NCI-H2196 treated with DMSO at 0.1 percent for 48 hours (cell line): ENCODE measurements at regions not wholly inside any gene's neighbourhood (a gene's known extent, or its start where the extent isn't known, plus 50 kb on each side); places are given as distances from the start of the nearest gene placed in this dataset.
"Not testable (repeated sequence)": the region's sequence is repeated elsewhere in the genome, so short reads cannot be mapped to it uniquely, and the experiment has no call there.

ENCODE experiments used
- DNase-seq: peaks from one replicate; lab custom pipeline; 2025; ENCODE audit not compliant: unreplicated experiment; lab: John Stamatoyannopoulos, UW

GRCh38 chr16:65621640-65622039, 499.8 kb upstream of the CDH11 start:
- DNase-seq, result no peak

DNA sequence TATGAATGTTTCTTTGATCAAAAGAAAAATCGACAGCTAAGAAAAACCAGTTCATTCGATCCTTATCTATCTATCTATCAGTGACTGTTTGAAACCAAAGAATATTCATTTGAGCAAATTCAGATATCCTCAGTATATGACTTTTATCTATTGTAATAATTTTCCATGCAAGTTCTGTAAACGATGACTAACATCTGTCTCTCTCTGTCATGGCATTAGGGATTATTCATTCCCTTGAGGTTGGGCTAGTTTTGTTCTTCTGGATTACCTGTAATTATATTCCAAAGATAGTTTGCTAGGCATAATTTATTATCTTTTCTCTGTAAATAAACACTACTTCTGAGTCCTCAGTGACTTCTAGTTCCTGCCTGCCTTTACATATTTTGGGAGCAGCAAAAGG, 497.7 kb upstream of the CDH11 start:
- no peak for DNase-seq

DNA sequence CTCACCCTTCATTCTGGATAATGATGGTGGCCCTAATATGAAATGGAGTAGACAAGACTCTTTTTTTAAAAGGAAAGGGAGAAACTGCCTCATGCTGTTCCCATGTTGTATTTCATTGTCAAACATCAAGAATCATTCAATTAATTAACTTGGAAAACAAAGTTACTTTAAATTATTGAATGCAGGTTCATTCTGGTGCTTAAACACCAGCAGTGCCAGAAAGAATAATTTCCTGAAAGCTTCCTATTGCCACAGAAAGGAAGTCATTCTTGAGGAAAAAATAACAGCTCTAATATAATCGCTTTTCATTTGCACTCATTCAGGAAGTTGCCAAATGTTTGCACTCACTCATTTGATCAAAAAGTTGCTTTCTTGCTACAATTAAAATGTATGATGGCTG, 497.1 kb upstream of the CDH11 start:
- no peak for DNase-seq

DNA sequence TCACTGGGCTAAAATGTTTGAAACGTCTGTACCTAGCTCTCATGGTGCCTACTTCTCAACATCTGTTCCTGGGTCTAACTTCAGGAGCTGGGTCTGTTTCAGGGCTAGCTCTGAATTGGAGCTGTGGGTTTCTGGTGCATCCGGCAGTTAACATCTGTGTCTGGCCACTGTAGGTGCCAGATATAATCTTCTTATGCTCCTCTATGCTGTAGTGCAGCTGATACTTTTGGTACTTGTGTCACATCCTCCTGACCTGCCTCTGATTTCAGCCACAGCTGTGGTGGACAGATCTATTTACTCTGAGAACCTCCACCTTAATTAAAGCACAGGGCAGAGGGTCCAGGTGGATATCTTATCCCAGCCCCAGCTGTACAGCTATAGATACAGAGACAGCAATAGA, 496.5 kb upstream of the CDH11 start:
- DNase-seq, result no peak

DNA sequence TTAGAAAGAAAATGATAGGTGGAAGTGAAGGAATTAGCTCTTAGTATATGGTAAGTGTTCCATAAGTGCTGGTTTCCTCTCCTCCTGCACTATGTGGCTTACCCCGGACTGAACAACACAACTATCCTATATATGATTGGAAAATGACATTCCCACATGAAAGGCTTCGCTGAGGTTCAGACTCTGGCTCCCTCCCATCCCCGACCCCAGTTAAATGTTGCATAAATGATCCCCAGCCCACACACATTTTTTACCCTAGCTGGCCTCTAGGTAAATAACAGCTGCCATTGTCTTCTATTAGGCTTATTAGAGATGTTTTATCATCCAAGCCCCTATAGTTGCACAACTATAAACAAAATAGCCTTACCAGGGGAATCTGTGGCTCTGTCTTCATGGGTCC, 495.6 kb upstream of the CDH11 start:
- no peak for DNase-seq

GRCh38 chr16:65608455-65608854, 486.6 kb upstream of the CDH11 start:
- DNase-seq, result no peak

DNA sequence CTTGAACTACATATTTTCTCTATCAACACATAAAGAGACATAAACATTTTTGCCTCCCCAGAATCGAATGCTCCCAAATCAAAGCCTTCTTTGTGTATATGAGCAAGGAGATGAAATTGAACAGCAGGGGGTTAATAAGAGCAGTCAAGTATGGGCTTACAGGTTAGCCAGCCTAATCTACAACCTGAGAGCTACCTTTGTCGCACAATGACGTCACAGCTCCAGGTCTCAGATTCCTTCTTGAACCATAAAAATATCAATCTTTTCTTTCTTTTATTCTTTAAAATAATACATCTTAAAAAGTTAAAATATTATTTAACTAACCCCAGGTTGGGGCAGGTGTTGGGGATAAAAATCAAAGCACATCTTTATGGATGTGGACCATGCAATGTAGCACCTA, 482.9 kb upstream of the CDH11 start:
- DNase-seq, result no peak

GRCh38 chr16:65601781-65602180, 479.9 kb upstream of the CDH11 start:
- no peak for DNase-seq

GRCh38 chr16:65600629-65601028, 478.8 kb upstream of the CDH11 start:
- DNase-seq, result no peak

DNA sequence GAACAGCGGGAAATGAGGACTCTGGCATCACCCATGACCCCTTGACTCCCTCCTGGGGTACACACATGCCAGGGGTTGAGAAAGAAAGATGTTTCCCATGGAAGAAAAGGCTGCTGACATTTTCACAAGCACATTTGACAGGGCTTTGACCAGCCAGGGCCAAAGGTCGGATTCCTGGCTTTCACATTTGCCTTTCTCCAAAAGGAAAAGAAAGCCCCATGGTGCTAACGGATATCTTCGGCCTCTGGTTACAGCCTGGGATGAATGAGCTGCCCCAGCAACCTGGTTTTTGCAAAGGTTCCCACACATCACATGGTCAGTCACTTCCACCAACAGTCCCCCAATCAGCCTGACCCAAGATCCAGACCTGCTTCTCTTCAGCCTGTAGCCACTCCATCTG, 478.2 kb upstream of the CDH11 start:
- no peak for DNase-seq

GRCh38 chr16:65598621-65599020, 476.8 kb upstream of the CDH11 start:
- DNase-seq, result no peak

GRCh38 chr16:65583498-65583897, 461.6 kb upstream of the CDH11 start:
- DNase-seq, result no peak

DNA sequence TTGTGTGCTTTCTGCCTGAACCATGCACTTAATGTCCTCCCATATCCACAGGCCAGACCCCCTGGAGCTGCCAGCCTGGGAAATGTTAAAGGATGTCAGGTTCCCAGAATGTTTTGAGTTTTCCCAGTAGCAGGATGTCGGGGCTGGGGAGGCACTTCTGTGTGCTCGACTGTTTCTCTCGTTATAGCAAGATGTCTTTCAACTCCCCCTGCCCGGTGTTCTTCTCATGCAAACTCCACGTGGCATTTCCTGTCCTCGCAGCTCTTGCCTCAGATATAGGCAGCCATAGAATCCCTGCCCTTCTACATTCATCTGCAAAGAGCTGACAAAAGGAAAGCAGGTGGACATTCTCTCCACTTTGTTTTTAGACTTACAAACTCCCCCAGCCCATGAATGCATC, 457.2 kb upstream of the CDH11 start:
- DNase-seq, result no peak

GRCh38 chr16:65576631-65577030, 454.8 kb upstream of the CDH11 start:
- no peak for DNase-seq

DNA sequence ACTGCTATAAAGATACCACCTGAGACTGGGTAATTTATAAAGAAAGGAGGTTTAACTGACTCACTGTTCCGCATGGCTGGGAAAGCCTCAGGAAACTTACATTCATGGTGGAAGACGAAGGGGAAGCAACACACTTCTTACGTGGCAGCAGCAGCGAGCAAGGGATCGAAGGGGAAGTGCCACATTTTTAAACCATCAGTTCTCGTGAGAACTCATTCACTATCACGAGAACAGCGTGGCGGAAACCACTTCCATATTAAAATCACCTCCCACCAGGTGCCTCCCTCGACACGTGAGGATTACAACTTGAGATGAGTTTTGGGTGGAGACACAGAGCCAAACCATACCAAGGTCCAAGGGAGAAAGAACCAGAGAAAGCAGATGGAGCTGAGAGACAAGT, 454.3 kb upstream of the CDH11 start:
- DNase-seq, result no peak

DNA sequence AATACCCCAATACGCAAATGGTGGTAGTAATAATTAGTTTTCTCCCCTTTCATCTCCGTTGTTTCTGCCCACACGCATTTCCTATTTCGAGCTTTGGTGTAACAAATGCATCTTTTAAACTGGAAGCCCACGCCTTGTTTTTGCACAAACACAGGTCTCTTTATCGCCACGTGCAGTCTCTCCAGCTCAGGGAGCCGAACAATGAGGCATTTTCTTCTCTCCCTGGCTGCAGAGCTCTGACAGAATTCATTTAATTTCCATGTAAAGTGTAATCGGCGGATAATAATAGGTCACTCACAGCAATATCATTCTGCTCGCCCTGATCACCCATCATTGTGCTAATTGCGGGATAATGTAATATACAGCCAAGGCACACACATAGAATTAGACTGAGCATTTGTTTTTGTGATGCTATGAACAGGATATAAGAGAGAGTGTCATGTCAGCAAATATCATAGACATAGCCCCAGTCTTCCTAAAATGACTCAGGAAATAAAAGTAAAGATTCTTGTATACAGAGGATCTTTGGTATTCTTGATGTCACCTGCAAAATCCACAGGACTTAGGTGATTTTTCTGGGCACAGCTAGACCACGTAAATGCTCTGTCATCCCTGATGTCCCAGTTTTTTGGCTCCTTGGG, 452.6 kb upstream of the CDH11 start:
- no peak for DNase-seq

DNA sequence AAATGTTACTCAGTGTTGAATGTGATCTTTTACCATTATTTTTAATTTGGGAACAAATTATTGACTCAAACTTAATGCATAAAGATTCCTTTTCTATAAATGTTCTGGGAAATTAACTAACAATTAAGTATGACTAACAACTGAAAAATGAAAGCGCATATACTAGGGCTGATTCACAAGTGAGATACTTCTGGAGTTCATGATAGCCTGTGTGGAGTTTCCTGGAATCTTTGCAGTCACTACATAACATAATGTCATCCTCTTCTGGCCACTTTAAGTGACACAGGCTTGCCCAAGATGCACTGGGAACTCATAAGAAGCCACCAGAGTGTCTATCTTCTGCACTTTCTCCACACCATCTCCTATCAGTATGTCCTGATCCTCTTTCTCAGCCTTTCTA, 450.3 kb upstream of the CDH11 start:
- no peak for DNase-seq

DNA sequence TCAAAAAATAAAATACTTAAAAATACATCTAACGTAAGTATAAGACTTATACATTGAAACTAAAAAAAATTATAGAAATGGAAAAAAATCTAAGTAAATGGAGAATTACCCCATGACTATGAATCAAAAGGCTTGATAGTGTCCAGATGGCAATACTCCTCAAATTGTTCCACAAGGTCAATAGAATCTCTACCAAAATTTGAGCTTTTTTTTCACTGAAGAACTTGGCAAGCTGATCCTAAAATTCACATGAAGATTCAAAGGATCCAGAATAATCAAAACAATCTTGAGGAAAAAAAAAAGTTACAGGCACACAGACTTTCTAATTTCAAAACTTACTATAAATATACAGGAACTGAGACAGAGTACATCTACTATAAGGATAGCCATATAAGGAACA, 448.4 kb upstream of the CDH11 start:
- DNase-seq, result no peak

DNA sequence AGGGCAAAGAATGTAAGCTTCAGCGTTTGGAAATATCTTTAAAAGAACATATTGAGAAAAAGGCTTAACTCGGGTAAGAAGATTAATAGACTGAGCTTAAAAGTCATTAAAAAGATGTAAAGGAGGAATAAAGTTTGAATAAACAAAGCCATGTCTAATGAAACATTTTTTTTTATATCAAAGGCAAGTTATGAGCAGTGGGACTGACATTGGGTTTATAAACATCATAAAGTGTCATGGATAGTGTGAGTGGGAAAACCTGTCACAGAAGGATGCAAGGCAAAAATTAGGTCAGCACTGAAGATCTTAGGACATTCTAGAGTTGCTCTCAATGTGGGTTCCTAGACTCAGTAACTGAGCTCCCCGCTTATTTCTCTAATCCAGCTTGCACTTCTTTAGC, 438.0 kb upstream of the CDH11 start:
- no peak for DNase-seq

GRCh38 chr16:65549689-65550088, 427.8 kb upstream of the CDH11 start:
- DNase-seq, result not testable (repeated sequence)

DNA sequence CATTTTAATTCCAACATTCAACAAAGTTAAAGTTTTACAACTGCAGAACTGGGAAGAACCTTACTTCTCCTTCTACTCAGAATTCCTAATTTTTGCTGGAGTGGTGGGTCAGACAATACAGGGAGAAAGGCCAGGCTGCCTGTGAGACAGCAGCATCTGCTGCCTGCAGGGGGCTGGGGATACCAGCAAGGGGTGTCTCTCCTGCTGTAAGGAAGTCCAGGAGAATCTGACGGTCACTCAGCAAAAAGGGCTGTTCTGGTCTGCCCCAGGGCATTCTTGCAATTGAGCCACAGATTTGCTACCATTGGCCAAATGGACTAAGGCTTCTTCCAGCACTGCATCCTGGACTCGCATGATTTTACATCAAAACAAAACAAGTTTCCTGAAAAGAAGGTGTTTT, 426.6 kb upstream of the CDH11 start:
- DNase-seq, result no peak

- DNase-seq, result no peak
Observed at GRCh38 chr16:65547772-65548446, 426.0 kb upstream of the CDH11 start.

GRCh38 chr16:65546353-65546791, 424.5 kb upstream of the CDH11 start:
- DNase-seq, result no peak
